ENCODE measurements at regions not wholly inside any gene's neighbourhood (a gene's known extent, or its start where the extent isn't known, plus 50 kb on each side); places are given as distances from the start of the nearest gene placed in this dataset.

GRCh38 chr1:170864238-170864637 is 71.1 kb upstream of the MROH9 start:
- Histone ChIP-seq H3K36me3 (ENCODE audit: insufficient read depth) (no peaks in the 10 kb centered on the region), H3K27ac (ENCODE audit: low read depth) (no peak overlapping the region), H3K4me1 (ENCODE audit: insufficient read depth) (no peaks in the 10 kb centered on the region), H3K79me2 (replicated peaks; ENCODE audit: insufficient read depth) (no peaks in the 10 kb centered on the region), H3K27me3 (ENCODE audit: insufficient read depth) (no peaks in the 10 kb centered on the region), H2AFZ (no peak overlapping the region), H3K9me2 (ENCODE audit: insufficient read depth) (no peaks in the 10 kb centered on the region), H3F3A (replicated peaks; ENCODE audit: low read depth) (no peaks in the 10 kb centered on the region), H4K20me1 (replicated peaks; ENCODE audit: insufficient read depth) (no peaks in the 10 kb centered on the region), H3K4me3 (no peak overlapping the region), H3K4me2 (no peak overlapping the region)
- ATAC-seq (no peak), DNase-seq (ENCODE audit: low spot score) (no peak)
- Mint-ChIP-seq H3K36me3 (ENCODE audit: low read depth) (no peaks in the 10 kb centered on the region), H3K27ac (no peak overlapping the region), H3K4me1 (no peaks in the 10 kb centered on the region), H3K4me3 (no peak overlapping the region), H3K27me3 (ENCODE audit: insufficient read depth, low read depth, poor library complexity) (no peaks in the 10 kb centered on the region), H3K9me3 (no peaks in the 10 kb centered on the region)
- TF ChIP-seq CREB1 (CRISPR knock-in tag; IDR thresholded peaks at IDR 0.05; ENCODE audit: low read depth) (no peak), ZNF114 (CRISPR knock-in tag; IDR thresholded peaks at IDR 0.05) (no peak), ZNF331 (CRISPR knock-in tag; IDR thresholded peaks at IDR 0.05; ENCODE audit: low read depth) (no peak), JUNB (IDR thresholded peaks at IDR 0.05; ENCODE audit: unreplicated experiment) (no peak)

GRCh38 chr1:170864876-170865538 is 70.3 kb upstream of the MROH9 start:
- DNase-seq (ENCODE audit: low spot score) (no peak), ATAC-seq (no peak)
- peaks cover under 1% of the 10 kb centered on the region for H3K27me3 Mint-ChIP-seq (ENCODE audit: insufficient read depth, low read depth, poor library complexity)
- H3K9me2 ChIP-seq (ENCODE audit: insufficient read depth), result no peaks in the 10 kb centered on the region
- no peaks in the 10 kb centered on the region for H3F3A ChIP-seq (replicated peaks; ENCODE audit: low read depth)
- H4K20me1 ChIP-seq (replicated peaks; ENCODE audit: insufficient read depth), result no peaks in the 10 kb centered on the region
- H3K79me2 ChIP-seq (replicated peaks; ENCODE audit: insufficient read depth), result no peaks in the 10 kb centered on the region
- H3K4me3 Mint-ChIP-seq, result no peak overlapping the region
- H3K4me3 ChIP-seq, result no peak overlapping the region
- H3K4me2 ChIP-seq, result no peak overlapping the region
- H3K36me3 Mint-ChIP-seq (ENCODE audit: low read depth), result no peaks in the 10 kb centered on the region
- H3K27me3 ChIP-seq (ENCODE audit: insufficient read depth), result no peaks in the 10 kb centered on the region
- no peaks in the 10 kb centered on the region for H3K4me1 ChIP-seq (ENCODE audit: insufficient read depth)
- no peaks in the 10 kb centered on the region for H3K9me3 Mint-ChIP-seq
- H2AFZ ChIP-seq, result no peak overlapping the region
- no peaks in the 10 kb centered on the region for H3K36me3 ChIP-seq (ENCODE audit: insufficient read depth)
- H3K4me1 Mint-ChIP-seq, result no peaks in the 10 kb centered on the region
- no peak overlapping the region for H3K27ac ChIP-seq (ENCODE audit: low read depth)
- H3K27ac Mint-ChIP-seq, result no peak overlapping the region
- TF ChIP-seq EZH2phosphoT487 (IDR thresholded peaks at IDR 0.05; ENCODE audit: unreplicated experiment) (no peak), REST (IDR thresholded peaks at IDR 0.05; ENCODE audit: unreplicated experiment) (no peak), JUNB (IDR thresholded peaks at IDR 0.05; ENCODE audit: unreplicated experiment) (no peak), ZNF331 (CRISPR knock-in tag; IDR thresholded peaks at IDR 0.05; ENCODE audit: low read depth) (no peak), CTCF (conservative IDR thresholded peaks at IDR 0.05; ENCODE audit: low read depth in 2 of 2) (no peak), CREB1 (CRISPR knock-in tag; IDR thresholded peaks at IDR 0.05; ENCODE audit: low read depth) (no peak), ZNF114 (CRISPR knock-in tag; IDR thresholded peaks at IDR 0.05) (no peak), EZH2 (IDR thresholded peaks at IDR 0.05; ENCODE audit: low read depth, unreplicated experiment) (no peak), NANOG (IDR thresholded peaks at IDR 0.05; ENCODE audit: borderline replicate concordance) (no peak), POLR2AphosphoS5 (IDR thresholded peaks at IDR 0.05; ENCODE audit: low read depth) (no peak)

Data from GM23338 (cell line).